Fibroblast of upper back skin (primary cell): ENCODE measurements at regions not wholly inside any gene's neighbourhood (a gene's known extent, or its start where the extent isn't known, plus 50 kb on each side); places are given as distances from the start of the nearest gene placed in this dataset.

Source experiments
- DNase-seq: peaks from one replicate; pipeline ENCODE4 v3.0.0-alpha.2; 2013

DNA sequence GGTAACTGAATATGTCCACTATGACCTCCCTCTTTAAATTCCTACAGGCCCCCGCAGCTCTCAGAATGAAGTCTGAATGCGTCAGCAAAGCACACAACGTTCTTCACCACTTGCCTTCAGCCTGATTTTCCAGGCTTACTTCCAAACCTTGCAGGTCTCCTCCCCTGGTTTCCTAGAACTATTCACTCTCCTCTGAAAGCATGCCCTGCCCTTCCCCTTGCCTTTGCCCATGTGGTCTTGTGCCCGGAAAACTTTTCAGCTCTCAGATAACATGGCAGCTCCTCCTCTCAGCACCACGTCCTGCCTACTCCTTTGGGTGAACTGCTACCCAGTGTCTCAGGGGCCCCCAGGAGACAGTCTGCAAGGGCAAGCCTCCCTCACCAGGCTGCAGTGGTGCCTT is 268.5 kb upstream of the LDB2 start:
- no peak for DNase-seq

DNA sequence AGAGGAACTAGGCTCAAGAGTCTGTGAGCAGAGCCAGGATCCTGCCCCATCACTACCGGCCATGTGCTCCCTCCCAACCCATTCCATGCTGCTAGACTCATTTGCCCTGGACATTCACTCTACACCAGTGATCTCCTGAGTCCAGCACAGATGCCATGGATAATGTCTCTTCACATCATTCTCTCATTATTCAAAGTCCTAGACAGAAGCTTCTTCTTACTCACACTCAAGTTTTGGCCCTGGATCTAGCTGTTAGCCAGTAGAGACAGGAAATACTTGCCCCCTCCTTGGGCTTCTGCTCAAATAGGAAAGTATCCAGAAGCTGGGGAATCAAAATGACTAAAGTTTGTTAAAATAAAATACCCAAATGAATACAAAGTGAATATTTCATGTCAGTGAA is 266.8 kb upstream of the LDB2 start:
- DNase-seq, result peak; percentile 71

DNA sequence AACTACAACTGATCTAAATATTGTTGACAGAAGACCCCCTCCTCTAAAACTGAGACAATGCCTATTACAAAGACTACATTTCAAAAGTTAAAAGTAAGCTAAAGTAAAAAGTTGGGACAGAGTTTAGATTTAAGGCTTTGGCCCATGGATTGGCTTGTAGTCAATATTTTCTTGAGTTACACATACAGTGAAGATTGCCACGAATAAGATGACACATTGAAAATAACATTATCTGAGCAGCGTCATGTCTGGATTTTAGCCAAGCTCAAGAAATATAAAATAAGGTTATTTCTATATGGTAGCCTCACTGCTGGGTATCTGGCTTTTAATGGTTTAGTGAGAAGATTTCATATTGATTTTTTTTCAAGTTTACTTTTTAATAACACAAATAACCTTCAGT is 266.2 kb upstream of the LDB2 start:
- peak; percentile 55 for DNase-seq

DNA sequence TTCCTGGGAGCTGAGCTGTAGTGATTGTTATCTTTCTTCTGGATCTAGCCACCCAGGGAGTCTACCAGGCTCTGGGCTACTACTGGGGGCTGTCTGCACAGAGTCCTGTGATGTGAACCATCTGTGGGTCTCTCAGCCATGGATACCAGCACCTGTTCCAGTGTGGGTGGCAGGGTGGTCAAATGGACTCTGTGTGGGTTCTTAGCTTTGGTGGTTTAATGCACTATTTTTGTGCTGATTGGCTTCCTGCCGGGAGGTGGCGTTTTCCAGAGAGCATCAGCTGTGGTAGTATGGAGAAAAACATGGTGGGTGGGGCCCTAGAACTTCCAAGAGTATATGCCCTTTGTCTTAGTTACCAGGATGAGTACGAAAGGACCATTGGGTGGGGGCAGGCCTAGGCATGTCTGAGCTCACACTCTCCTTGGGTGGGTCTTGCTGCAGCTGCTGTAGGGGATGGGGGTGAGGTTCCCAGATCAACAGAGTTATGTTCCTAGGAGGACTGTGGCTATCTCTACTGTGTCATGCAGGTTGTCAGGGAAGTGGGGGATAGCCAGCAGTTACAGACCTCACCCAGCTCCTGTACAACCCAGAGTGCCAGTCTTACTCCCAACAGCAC is 264.8 kb upstream of the LDB2 start:
- DNase-seq, result no peak

DNA sequence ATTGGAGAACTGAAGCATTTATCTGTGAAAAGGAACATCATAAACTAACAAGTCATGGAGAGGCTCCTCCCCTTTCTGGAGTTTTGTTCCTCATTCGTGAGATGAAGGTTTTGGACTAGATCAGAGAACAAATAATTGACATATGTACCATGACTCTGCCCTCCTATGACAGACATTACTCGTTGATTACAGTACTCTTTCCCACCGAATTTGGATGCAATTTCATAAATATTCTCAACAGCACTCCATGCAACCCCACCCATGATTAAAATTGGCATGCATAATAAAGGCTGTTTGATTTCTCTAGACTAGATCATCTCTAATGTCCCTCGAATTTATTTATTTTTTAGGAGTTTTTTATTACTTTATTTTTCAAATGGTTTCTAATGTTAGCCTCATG is 258.9 kb upstream of the LDB2 start:
- no peak for DNase-seq

DNA sequence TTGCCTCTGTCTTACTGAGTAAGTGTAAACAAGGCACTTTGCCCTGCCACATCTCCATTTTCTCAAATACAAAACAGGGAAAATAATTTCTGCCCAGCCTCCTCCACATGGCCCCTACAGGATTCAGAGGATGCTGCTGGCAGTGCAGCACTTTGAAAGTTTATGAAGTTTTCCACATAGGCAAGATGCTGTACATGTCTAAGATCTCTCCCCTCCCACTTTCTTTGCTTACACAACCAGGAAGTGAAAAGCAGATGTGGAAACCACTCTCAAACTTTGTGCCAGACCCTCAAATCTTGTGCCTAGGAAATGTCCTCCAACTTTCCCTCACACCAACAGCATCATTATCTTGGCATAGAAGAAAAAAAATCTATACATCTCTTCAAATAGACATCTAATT is 257.0 kb upstream of the LDB2 start:
- DNase-seq, result peak; percentile 36

DNA sequence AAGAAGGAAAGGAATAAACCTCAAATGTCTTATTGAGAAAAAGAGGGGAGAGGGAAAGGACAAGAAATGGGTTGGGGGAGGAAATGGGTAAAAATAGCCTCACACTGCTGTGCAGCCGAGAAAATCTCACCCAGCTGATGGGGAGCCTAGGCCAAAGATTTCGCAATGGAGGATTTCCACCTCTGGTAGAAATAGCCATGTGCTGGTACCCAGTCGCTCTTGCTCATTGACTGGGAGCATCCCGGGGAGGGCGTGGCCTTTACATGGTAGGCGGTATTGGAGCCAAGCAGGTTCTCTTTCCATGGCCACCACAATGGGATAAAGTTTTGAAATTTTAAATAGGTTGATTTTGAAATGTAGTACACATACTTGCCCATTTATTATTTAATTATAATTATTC is 255.1 kb upstream of the LDB2 start:
- no peak for DNase-seq

DNA sequence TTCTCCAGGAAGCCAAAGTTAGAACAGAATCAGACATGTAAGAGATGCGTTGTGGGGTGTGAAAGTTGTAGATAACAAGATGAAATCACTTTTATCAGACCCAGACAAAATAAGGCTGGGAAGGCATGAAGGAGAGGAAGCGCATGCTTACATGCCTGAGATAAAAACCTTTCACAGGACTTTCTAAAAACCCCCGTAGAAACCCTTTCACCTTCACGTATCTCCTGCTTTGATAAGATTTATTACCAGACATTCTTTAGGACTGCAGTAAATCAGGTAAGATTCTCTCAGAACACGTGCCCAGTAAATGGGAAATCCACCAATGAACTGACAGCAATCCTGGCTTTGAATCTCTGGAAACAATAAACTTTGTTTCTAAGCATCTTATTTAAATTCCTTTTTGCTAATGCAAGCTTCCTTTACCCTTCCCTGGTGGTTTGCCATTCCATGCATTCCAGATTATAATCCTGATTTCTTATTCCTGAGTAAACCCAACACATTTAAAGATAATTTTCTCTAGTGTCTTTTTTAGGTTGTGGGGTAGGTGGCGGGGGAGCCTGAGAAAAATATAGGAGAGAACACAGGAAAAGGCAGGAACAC is 254.6 kb upstream of the LDB2 start:
- DNase-seq, result peak; percentile 48

DNA sequence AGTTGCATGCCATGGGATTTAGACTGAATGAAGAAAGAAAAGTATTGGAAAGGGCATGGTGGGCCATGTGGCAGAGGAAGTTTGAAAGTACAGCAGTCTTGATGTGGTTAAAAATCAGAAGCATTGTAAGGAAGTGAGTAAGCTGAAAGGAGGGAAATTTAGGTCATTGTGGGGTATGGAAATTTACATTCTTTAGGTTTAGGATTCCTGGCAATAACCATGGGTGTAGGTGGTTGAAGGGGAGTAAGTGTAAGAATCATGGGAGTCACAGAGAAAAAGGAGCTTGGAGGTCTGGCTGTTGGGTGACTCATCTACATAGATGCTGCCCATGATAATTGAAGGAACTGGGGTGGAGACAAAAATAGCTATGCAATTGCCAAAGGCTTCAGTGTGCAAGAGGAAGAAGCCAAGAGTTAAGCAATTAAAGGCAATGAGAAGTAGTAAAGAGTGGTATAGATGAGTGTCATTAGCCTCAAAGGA is 243.8 kb upstream of the LDB2 start:
- peak; percentile 99 for DNase-seq

DNA sequence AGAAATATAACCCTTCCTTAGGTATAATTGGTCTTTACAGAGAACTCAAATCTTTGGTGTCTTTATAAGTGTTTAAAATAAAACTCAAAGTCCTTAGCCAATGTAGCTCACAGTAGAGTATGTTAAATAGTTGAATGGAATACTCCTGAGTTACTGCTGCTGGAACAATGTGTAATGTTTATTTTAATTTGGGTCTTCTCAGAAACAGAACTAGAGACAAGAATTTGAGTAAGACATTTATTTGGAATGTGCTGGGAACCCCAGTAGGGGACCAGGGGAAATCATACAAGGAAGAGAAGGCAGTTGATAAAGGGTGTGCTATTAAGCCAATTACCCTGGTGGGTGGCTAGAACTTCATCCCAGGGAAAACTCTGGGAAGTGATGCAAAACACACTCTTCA is 240.4 kb upstream of the LDB2 start:
- DNase-seq, result no peak

DNA sequence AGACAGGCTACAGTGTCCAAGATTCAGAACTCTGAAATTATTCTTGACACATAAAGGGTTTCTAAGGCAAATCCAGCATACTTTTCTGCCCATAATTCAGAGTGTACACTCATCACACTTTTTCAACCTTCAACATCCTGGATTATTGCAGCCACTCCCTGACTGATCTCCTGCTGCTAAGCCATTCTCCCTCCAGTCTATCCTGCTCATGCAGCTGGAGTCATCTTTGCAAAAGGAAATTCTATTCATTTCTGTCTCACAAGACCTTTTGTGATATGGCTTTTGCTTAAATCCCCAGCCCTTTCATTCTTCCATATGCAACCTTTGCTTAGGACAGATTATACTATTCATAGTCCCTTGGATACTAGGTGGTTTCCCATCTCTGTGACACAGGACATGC is 236.1 kb upstream of the LDB2 start:
- DNase-seq, result peak; percentile 34

DNA sequence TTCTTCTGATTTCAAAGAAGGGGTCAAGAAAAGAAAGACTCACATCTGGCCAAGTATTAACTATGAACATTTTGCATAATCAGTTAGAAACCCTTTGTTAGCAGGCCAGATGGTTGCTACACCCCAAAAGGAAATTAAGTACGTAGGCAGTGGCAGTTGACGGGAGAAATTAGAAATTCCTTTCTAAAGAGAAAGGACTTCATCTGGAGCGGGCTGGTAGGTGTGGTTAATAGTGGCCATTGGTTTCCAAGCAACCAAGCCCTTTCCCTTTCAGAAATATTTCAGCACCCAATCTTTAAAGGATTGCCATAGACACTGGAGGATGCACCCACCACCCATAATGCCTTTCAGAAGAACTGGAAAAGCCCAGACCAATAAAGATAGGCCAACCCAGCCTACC is 235.7 kb upstream of the LDB2 start:
- DNase-seq, result no peak

DNA sequence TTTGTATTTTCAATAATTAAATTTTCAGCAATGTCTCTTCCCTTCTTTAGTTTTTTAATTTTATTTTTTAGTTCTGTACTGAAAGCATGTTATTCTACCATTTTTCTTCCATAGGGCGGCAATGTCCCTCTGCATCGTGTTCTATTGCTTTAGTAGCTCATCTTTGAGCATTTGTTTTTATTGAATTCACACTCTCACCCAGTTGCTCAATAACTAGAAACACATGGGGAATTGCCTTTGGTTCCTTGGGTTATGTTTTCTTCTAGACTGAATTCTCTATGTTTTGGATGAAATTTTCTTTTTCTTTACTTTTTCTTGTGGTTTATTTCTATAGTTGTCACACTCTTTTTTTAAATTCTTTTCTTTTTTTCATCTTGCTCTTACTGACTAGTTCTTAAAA is 233.8 kb upstream of the LDB2 start:
- peak; percentile 33 for DNase-seq

DNA sequence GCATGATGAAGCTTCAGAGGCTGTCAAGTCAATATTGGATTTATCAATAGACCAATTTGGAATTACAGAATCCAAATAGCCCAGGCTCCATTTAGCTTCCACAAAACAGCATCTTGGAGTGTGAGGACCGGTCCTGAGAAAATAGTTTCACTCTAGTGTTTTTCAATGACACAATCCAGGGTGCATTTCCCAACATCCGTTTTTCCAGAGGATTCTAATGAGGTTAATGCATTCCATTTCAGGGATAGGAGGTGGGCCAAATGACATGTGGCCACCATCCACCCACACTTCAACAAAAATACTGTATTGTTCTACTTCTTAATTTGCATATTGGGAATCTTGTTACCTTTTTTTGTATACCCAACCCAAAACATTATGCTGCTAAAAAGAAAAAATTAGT is 229.8 kb upstream of the LDB2 start:
- peak; percentile 50 for DNase-seq

DNA sequence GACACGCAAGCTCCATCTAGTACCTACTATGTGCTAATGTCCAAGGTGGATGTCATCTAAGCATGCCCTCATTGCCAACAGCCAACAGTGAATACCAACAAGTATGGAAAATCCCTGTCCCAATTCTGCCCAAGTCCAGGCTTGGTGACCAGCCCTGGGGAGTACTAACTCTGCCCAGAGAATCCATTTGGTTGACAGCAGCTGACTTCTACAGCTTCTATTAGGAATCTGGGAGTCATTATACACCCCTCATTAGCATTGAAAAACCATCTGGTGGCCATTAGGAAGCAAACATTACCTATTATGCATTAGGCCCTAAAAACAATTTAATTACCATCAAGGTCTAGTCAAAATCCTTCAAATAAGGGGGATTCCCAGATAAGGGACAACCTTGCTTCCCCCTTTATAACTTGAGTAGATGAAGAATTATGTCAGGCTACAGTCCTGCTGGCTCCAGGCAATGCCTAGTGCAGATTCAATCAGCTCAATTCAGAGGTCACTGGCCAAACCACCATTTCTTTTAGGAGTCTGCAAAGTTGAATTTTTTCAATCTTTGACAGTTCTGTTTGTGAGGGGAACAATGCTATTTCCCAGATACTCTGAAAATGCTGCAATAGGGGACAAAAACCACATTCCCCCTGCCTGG is 228.0 kb upstream of the LDB2 start:
- DNase-seq, result no peak

DNA sequence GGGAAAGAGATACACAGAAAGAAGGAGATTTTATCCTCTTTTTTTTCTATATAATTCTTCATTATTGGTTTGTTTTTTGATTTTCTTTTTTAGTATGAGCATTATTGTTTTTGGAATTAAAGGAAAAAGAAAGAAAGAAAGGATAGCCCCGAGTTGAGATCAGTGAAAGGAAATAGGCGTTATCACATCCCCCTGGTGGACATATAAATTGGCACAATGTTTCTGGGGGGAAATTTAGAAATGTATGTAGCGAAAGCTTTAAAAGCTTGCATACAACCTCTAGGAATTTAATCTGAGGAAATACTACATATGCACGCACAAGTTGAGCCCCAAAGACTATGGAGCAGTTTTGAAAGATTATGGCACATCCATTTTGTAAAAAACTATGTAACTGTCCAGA is 226.3 kb upstream of the LDB2 start:
- DNase-seq, result no peak

DNA sequence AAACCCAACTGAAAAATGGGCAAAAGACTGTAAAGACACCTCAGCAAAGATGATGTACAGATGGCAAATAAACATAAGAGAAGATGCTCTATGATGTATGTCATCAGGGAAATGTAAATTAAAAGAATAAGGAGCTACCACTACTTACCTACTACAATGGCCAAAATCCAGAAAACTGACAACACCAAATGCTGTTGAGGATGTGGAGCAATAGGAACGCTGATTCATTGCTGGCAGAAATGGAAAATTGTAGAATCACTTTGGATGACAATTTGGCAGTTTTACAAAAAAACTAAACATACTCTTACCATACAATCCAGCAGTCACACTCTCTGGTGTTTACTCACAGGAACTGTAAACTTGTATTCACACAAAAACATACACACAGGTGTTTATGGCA is 222.3 kb upstream of the LDB2 start:
- DNase-seq, result no peak

DNA sequence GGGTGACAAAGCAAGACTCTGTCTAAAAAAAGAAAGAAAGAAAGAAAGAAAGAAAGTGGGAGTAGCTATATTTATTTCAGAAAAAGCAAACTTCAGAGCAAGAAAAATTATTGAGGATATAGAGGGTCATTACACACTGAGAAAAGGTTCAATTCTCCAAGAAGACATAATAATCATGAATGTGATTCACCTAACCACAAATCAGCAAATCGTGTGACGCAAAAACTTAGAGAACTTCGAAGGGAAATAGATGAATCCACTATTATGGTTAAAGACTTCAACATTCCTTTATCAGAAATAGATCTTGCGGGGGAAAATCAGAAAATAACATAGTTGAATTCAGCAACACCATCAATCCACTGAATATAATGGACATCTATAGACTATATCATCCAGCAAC is 219.3 kb upstream of the LDB2 start:
- DNase-seq, result peak; percentile 64

DNA sequence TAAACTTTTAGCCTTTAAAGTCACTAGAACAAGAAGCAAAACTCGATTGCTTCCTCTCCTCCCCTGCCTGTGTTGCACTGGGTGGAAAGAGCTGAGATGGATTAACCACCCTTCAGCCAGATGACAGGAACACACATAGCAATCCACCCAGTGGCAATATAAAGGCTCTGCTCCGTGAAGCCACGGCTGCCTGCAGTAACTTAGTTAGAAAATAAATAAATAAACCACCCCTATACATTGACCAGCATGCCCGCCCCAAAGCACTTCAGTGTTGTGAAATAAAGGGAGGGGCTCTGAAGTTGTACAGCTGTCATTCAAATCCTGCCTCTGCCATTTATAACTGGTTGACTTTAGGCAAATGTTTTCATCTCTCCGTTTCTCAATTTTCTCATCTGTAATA is 217.1 kb upstream of the LDB2 start:
- no peak for DNase-seq

DNA sequence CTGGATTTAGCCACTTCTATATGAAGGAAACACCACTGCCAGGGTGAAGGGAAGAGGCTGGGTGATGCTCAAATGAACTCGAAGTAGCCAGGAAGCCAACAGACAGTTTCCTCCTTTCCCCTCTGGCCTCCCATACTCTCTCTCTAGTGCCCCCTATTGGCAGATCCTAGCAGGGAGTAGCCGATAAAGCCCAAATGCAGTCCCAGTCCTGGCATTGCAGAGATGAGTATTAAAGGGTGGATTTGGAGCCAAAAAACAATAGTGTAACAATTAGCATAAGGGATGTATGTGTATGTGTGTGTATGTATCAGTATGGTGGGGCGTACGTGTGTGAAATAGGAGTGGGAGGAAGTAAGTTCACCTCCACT is 213.8 kb upstream of the LDB2 start:
- DNase-seq, result no peak

DNA sequence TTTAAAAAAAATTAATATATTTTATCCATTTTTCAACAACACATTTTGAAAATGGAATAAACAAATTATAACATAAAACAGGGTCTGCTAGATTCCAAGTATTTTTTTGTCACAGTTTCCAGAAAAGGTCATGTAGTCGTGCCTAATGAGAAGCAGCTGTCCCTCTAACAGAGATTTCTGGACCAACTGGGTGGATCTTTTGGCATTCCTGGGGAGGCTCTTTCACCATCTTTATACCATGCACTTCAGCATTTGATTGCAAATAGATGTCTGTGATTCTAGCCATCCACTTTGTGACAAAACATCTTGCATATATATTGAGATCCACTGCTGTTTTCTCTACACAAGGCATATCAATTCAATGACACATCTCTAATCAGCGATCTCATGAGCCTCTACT is 210.7 kb upstream of the LDB2 start:
- DNase-seq, result peak; percentile 44

DNA sequence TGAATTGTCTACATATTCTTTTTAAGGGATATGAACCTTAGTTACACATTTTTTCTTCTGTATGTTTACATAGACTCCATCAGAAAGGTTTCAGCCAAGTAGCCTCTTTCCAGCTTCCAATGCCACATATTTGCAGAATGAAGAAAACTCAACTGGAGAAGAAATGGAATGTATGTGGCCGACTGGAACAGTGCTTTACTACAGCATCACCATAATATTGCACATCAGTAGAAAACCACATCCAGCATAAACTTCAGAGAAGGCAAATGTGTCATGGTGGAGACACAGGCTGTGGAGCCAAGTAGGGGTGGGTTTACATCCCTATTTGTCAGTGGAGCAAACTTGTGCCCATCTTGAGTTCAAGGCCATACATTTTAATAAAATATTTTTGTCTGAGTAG is 204.8 kb upstream of the LDB2 start:
- DNase-seq, result peak; percentile 92

DNA sequence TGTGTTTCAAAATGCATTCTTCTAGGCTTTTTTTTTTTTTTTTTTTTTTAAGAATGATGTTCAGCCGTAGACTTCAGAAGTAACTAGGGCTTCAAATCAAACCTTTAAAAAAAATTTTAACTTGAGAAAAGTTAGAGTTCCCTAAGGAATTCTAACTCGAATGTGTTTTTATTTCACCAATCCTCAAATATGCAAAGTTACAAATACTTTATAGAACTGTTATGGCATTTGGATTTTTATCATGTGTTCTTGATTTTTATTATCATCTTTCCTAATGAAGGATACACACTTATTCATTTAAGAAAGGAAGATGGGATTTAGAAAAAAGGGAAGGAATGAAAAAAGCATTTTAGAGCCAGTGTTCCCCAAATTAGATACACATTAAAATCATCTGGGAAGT is 200.6 kb upstream of the LDB2 start:
- DNase-seq, result no peak

DNA sequence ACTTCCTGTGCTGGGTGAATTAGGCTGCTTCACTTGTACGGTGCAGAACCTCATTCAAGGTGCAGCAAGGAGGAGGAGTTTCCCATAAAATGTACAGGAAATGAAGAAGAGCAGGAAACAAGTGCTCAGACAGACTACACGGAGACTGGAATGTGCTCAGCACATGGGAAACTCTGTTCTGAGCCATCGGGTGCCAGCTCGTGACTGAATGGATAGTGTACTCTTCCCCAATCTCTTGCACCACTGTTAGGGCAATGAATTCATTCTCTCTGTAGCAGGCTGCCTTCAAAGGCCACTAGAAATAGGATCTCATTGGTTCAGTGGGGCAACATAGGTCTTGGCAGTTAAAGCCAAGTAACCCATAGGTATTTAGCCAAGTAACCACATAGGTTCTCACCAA is 200.0 kb upstream of the LDB2 start:
- DNase-seq, result no peak

DNA sequence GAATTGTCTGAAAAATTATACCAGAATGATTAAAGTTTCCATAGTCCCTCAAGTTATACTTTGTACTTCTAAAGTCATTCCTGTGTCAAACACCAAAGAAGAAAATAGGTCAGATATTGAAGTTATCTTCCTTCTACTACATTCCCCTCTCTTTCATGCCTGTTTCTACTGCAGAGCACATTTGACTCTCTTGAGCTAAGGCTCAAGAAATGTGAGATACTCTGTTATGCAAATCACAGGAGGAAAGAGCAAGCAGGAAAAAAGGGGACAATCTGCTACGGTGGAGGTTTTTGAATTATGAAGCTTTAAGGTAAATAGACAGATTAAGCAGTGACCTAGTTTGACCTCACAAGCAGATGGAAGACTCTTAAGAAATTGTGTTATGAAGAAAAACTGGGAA is 198.9 kb upstream of the LDB2 start:
- DNase-seq, result no peak
